Gastrocnemius medialis (tissue), 4 donors: ENCODE measurements at regions not wholly inside any gene's neighbourhood (a gene's known extent, or its start where the extent isn't known, plus 50 kb on each side); places are given as distances from the start of the nearest gene placed in this dataset.

Experiments used
- ATAC-seq, 2 donors: fragments of 150-250 bp; one replicate each; pipeline ENCODE4 v1.9.1; 2016
- DNase-seq, 2 donors: peaks; one replicate each; pipeline ENCODE4 v3.0.0-alpha.2; 2019
- H3K27ac ChIP-seq, 4 donors: fragments of 200-600 bp; sonication (generic); 1 replicate in 1 of 4; 2 replicates in 3 of 4; pipeline ENCODE4 v1.5.1; 2016 to 2018; ENCODE audit warnings: mild to moderate bottlenecking in 2 of 4, moderate library complexity in 1 of 4
- H3K27me3 ChIP-seq, 3 donors: fragments of 200-600 bp; sonication (generic) in 2 of 3; 1 replicate in 1 of 3; 2 replicates in 2 of 3; pipeline versions ENCODE4 v1.5.1 to v1.6.0; 2016 to 2019; ENCODE audit warnings: mild to moderate bottlenecking in 1 of 3, moderate library complexity in 1 of 3
- H3K36me3 ChIP-seq, 2 donors: fragments of 200-600 bp; sonication (generic) in 1 of 2; one replicate each; pipeline ENCODE4 v1.5.1; 2017 to 2018
- H3K4me1 ChIP-seq, 2 donors: fragments of 200-600 bp; sonication (generic) in 1 of 2; one replicate each; pipeline ENCODE4 v1.5.1; 2016 to 2017; ENCODE audit warnings: mild to moderate bottlenecking in 2 of 2
- H3K4me3 ChIP-seq, 4 donors: fragments of 200-600 bp; sonication (generic) in 3 of 4; 1 replicate in 1 of 4; 2 replicates in 3 of 4; pipeline ENCODE4 v1.5.1; 2016 to 2019; ENCODE audit warnings: mild to moderate bottlenecking in 2 of 4
- H3K9me3 ChIP-seq, 3 donors: fragments of 200-600 bp; sonication (generic) in 2 of 3; 1 replicate in 1 of 3; 2 replicates in 2 of 3; pipeline ENCODE4 v1.5.1; 2016 to 2019
- CTCF ChIP-seq, 5 experiments: fragments of 450-650 bp in 3 of 5; fragments of 200-600 bp in 2 of 5; sonication (generic) in 2 of 5; IDR thresholded peaks in 4 of 5; conservative IDR thresholded peaks in 1 of 5; 1 replicate in 4 of 5; 2 replicates in 1 of 5; pipeline ENCODE4 v1.5.1; 2016 to 2019; ENCODE audit warnings: antibody characterized with exemption in 5 of 5, mild to moderate bottlenecking in 3 of 5, moderate library complexity in 3 of 5
- POLR2A ChIP-seq, 2 donors: fragments of 450-650 bp; IDR thresholded peaks; one replicate each; pipeline ENCODE4 v1.6.1; 2017; ENCODE audit warnings: antibody characterized with exemption in 2 of 2, mild to moderate bottlenecking in 2 of 2, moderate library complexity in 2 of 2
- in situ Hi-C, 4 donors: fragments of 200-750 bp; cut with MboI; loops; one replicate each; pipeline versions ENCODE4 v1.15.0 to v1.8.0; 2017; ENCODE audit warnings: low sequenced_read_pairs in 4 of 4
- intact Hi-C: fragments of 100-400 bp; cut with DNase I; formaldehyde crosslinking; loops from one replicate; pipeline ENCODE4 v1.15.1; 2023; ENCODE audit warnings: low total_unique reads

- ATAC-seq (no peak), DNase-seq (no peak)
- Histone ChIP-seq H3K27me3 (no peaks in the 10 kb centered on the region), H3K27ac (no peak overlapping the region), H3K4me3 (no peak overlapping the region), H3K9me3 (no peaks in the 10 kb centered on the region), H3K36me3 (no peaks in the 10 kb centered on the region), H3K4me1 (no peaks in the 10 kb centered on the region)
- intact Hi-C loops = no loop called here
- in situ Hi-C loops = no loop called here
- no peak for TF ChIP-seq CTCF (IDR thresholded peaks at IDR 0.05 in 4 of 5, conservative IDR thresholded peaks at IDR 0.05 in 1 of 5)
- no peak for TF ChIP-seq POLR2A (IDR thresholded peaks at IDR 0.05)
Measured at GRCh38 chr17:72266112-72266775, 145.4 kb downstream of the SOX9 start.

GRCh38 chr17:72267601-72268000 is 146.8 kb downstream of the SOX9 start:
- ATAC-seq (no peak), DNase-seq (no peak)
- TF ChIP-seq CTCF (IDR thresholded peaks at IDR 0.05 in 4 of 5, conservative IDR thresholded peaks at IDR 0.05 in 1 of 5) = no peak
- no peak for TF ChIP-seq POLR2A (IDR thresholded peaks at IDR 0.05)
- Histone ChIP-seq H3K4me3 (no peak overlapping the region), H3K4me1 (no peaks in the 10 kb centered on the region), H3K36me3 (no peaks in the 10 kb centered on the region), H3K9me3 (no peaks in the 10 kb centered on the region), H3K27ac (no peak overlapping the region), H3K27me3 (no peaks in the 10 kb centered on the region)
- intact Hi-C loops = no loop called here
- in situ Hi-C loops = no loop called here

GRCh38 chr17:72268431-72268830 is 147.6 kb downstream of the SOX9 start:
- Histone ChIP-seq H3K36me3 (no peaks in the 10 kb centered on the region), H3K4me1 (no peaks in the 10 kb centered on the region), H3K27ac (no peak overlapping the region), H3K27me3 (no peaks in the 10 kb centered on the region), H3K4me3 (no peak overlapping the region), H3K9me3 (no peaks in the 10 kb centered on the region)
- ATAC-seq (no peak), DNase-seq (no peak)
- TF ChIP-seq POLR2A (IDR thresholded peaks at IDR 0.05) (no peak), CTCF (IDR thresholded peaks at IDR 0.05 in 4 of 5, conservative IDR thresholded peaks at IDR 0.05 in 1 of 5) (no peak)
- intact Hi-C loops = no loop called here
- in situ Hi-C loops = no loop called here

- no peak overlapping the region for H3K4me3 ChIP-seq
- in situ Hi-C loops (no loop called here), intact Hi-C loops (no loop called here)
- DNase-seq = no peak
- no peaks in the 10 kb centered on the region for H3K27me3 ChIP-seq
- TF ChIP-seq POLR2A (IDR thresholded peaks at IDR 0.05) (no peak), CTCF (IDR thresholded peaks at IDR 0.05 in 4 of 5, conservative IDR thresholded peaks at IDR 0.05 in 1 of 5) (no peak)
- no peak overlapping the region for H3K27ac ChIP-seq
- no peak for ATAC-seq
- no peaks in the 10 kb centered on the region for H3K9me3 ChIP-seq
- H3K4me1 ChIP-seq = no peaks in the 10 kb centered on the region
- H3K36me3 ChIP-seq = no peaks in the 10 kb centered on the region
Measured at GRCh38 chr17:72270273-72270924, 149.6 kb downstream of the SOX9 start.
